HCT116 (cell line): ENCODE measurements at regions not wholly inside any gene's neighbourhood (a gene's known extent, or its start where the extent isn't known, plus 50 kb on each side); places are given as distances from the start of the nearest gene placed in this dataset.

Experiments
- RAD21 ChIP-seq: IDR thresholded peaks from 2 replicates; pipeline ENCODE4 v1.6.1; 2012; ENCODE audit warnings: low read depth, mild to moderate bottlenecking
- SP1 ChIP-seq: IDR thresholded peaks from 2 replicates; pipeline ENCODE4 v1.6.1; 2012; ENCODE audit warnings: low read depth
- TF ChIP-seq, protein P1 (sequence below), 3 experiments: fragments of 200-600 bp in 1 of 3; sonication (generic) in 1 of 3; IDR thresholded peaks in 2 of 3; conservative IDR thresholded peaks in 1 of 3; 2 replicates each; pipeline ENCODE4 v1.5.1; 2012 to 2017; ENCODE audit warnings: low read depth in 2 of 3, low read length in 2 of 3, antibody characterized with exemption in 1 of 3, borderline replicate concordance in 1 of 3, control low read depth in 1 of 3, mild to moderate bottlenecking in 1 of 3, mixed read lengths in 1 of 3, mixed run types in 1 of 3, moderate library complexity in 1 of 3; ENCODE audit not compliant: insufficient read depth in 1 of 3

DNA sequence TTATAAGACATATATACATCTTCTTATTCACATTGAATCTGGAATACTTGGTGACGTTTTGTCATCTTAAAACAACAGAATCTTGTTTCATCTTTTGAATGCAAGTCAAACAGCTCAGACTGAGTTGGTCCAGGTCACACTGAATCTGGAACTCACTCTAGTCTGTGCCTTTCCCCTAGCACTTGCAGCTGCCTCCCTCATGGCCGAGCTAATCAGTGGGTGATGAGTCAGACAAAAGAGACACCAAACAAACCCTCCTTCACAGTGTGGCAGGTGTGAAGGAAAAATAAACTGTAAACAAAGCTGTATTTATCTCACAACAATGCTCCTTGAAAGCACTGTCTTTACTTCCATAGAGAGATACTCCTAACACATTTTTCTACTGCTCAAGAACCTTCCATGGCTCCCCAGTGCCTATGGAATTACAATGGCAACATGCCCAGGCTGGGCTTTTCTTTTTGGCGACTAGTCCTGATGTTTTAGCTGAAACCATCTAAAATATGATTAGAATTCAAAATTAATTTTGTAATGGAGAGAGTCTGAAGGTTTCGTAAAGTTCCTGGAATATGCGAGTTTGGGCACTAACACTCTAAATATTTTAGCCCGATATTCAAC, 140.0 kb downstream of the ZNF365 start:
- TF ChIP-seq, protein P1, sequence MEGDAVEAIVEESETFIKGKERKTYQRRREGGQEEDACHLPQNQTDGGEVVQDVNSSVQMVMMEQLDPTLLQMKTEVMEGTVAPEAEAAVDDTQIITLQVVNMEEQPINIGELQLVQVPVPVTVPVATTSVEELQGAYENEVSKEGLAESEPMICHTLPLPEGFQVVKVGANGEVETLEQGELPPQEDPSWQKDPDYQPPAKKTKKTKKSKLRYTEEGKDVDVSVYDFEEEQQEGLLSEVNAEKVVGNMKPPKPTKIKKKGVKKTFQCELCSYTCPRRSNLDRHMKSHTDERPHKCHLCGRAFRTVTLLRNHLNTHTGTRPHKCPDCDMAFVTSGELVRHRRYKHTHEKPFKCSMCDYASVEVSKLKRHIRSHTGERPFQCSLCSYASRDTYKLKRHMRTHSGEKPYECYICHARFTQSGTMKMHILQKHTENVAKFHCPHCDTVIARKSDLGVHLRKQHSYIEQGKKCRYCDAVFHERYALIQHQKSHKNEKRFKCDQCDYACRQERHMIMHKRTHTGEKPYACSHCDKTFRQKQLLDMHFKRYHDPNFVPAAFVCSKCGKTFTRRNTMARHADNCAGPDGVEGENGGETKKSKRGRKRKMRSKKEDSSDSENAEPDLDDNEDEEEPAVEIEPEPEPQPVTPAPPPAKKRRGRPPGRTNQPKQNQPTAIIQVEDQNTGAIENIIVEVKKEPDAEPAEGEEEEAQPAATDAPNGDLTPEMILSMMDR (IDR thresholded peaks at IDR 0.05 in 2 of 3, conservative IDR thresholded peaks at IDR 0.05 in 1 of 3; ENCODE audit: borderline replicate concordance in 1 of 3, insufficient read depth in 1 of 3, low read depth in 2 of 3, low read length in 2 of 3), result no peak
- TF ChIP-seq RAD21, result no peak
- no peak for TF ChIP-seq SP1
